Uterus (tissue), 3 donors: ENCODE measurements at regions not wholly inside any gene's neighbourhood (a gene's known extent, or its start where the extent isn't known, plus 50 kb on each side); places are given as distances from the start of the nearest gene placed in this dataset.

Source experiments
- DNase-seq, 2 donors: peaks; one replicate each; pipeline ENCODE4 v3.0.0-alpha.2; 2019 to 2020
- H3K27ac ChIP-seq, 2 donors: fragments of 200-600 bp; sonication (generic); 1 replicate in 1 of 2; 2 replicates in 1 of 2; pipeline ENCODE4 v1.5.1; 2016 to 2018
- H3K27me3 ChIP-seq, 2 donors: fragments of 200-600 bp; sonication (generic); one replicate each; pipeline ENCODE4 v1.5.1; 2018 to 2019; ENCODE audit warnings: control low read depth in 1 of 2
- H3K36me3 ChIP-seq, 2 donors: fragments of 200-600 bp; sonication (generic); one replicate each; pipeline ENCODE4 v1.5.1; 2019; ENCODE audit warnings: control low read depth in 1 of 2
- H3K4me1 ChIP-seq, 2 donors: fragments of 200-600 bp; sonication (generic); one replicate each; pipeline ENCODE4 v1.5.1; 2018 to 2019; ENCODE audit warnings: control low read depth in 1 of 2
- H3K4me3 ChIP-seq, 2 donors: fragments of 200-600 bp; sonication (generic); 1 replicate in 1 of 2; 2 replicates in 1 of 2; pipeline ENCODE4 v1.5.1; 2018 to 2019; ENCODE audit warnings: mild to moderate bottlenecking in 1 of 2
- H3K9me3 ChIP-seq, 2 donors: fragments of 200-600 bp; sonication (generic); one replicate each; pipeline ENCODE4 v1.5.1; 2019; ENCODE audit warnings: control low read depth in 1 of 2
- POLR2A ChIP-seq, 2 donors: fragments of 450-650 bp; IDR thresholded peaks; one replicate each; pipeline ENCODE4 v1.6.1; 2016; ENCODE audit warnings: antibody characterized with exemption in 2 of 2, mild to moderate bottlenecking in 1 of 2, moderate library complexity in 1 of 2
- intact Hi-C: fragments of 100-400 bp; cut with DNase I; formaldehyde crosslinking; loops from one replicate; pipeline ENCODE4 v1.15.1; 2023; ENCODE audit warnings: low total_unique reads
- TF ChIP-seq, protein P1 (sequence below), 4 experiments: fragments of 200-600 bp in 2 of 4; fragments of 450-650 bp in 2 of 4; sonication (generic) in 2 of 4; IDR thresholded peaks; one replicate each; pipeline ENCODE4 v1.5.1; 2016 to 2019; ENCODE audit warnings: antibody characterized with exemption in 4 of 4, mild to moderate bottlenecking in 2 of 4, moderate library complexity in 1 of 4
- donor health status: DM: yes; HTN: yes; CAD: no.

DNA sequence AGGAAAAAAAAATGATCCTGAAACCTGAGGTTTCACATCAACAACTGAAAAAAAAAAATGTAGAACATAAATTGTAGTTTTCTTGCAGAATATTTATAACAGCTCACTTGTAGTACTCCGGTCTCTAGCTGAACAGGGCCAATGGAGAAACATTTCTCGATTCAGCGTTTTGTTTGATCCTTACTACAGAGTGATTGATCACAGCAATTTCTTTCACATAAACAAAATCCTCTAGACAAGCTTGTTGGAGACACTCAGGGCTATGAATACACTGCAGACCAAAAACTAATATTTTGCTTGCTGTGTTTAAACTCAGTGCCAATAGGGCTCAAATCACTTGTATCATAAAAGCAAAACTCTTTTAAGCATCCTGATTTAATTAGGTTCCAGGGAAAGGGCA, 127.0 kb upstream of the CNTN6 start:
- no peak overlapping the region for H3K4me3 ChIP-seq
- H3K4me1 ChIP-seq = no peaks in the 10 kb centered on the region
- H3K36me3 ChIP-seq = no peaks in the 10 kb centered on the region
- no peak for DNase-seq
- intact Hi-C loops = no loop called here
- no peaks in the 10 kb centered on the region for H3K27me3 ChIP-seq
- no peaks in the 10 kb centered on the region for H3K9me3 ChIP-seq
- TF ChIP-seq POLR2A (IDR thresholded peaks at IDR 0.05) = no peak
- TF ChIP-seq, protein P1, sequence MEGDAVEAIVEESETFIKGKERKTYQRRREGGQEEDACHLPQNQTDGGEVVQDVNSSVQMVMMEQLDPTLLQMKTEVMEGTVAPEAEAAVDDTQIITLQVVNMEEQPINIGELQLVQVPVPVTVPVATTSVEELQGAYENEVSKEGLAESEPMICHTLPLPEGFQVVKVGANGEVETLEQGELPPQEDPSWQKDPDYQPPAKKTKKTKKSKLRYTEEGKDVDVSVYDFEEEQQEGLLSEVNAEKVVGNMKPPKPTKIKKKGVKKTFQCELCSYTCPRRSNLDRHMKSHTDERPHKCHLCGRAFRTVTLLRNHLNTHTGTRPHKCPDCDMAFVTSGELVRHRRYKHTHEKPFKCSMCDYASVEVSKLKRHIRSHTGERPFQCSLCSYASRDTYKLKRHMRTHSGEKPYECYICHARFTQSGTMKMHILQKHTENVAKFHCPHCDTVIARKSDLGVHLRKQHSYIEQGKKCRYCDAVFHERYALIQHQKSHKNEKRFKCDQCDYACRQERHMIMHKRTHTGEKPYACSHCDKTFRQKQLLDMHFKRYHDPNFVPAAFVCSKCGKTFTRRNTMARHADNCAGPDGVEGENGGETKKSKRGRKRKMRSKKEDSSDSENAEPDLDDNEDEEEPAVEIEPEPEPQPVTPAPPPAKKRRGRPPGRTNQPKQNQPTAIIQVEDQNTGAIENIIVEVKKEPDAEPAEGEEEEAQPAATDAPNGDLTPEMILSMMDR (IDR thresholded peaks at IDR 0.05) = no peak
- no peak overlapping the region for H3K27ac ChIP-seq

DNA sequence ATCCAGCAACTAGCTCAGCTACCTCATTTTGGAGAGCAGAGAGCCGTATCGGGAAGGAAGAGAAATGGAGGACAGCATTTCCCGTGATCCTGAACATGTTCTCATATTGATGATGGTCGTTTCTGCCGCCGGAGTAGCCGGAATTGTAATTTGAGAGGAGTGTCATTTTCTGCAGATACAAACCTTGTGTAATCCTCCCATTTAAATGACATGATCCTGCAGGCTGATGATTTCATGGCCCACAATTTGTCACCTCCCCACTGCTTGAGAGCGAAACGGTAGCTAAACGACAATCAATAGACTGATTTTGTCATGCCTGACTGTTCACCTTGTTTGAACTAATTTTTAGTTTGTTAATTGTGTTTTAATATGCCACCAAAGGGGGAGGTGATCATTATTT, 126.5 kb upstream of the CNTN6 start:
- Histone ChIP-seq H3K4me1 (no peaks in the 10 kb centered on the region), H3K27ac (no peak overlapping the region), H3K36me3 (no peaks in the 10 kb centered on the region), H3K27me3 (no peaks in the 10 kb centered on the region), H3K9me3 (no peaks in the 10 kb centered on the region), H3K4me3 (no peak overlapping the region)
- DNase-seq = no peak
- TF ChIP-seq, protein P1 (IDR thresholded peaks at IDR 0.05) = no peak
- no peak for TF ChIP-seq POLR2A (IDR thresholded peaks at IDR 0.05)
- intact Hi-C loops = no loop called here

DNA sequence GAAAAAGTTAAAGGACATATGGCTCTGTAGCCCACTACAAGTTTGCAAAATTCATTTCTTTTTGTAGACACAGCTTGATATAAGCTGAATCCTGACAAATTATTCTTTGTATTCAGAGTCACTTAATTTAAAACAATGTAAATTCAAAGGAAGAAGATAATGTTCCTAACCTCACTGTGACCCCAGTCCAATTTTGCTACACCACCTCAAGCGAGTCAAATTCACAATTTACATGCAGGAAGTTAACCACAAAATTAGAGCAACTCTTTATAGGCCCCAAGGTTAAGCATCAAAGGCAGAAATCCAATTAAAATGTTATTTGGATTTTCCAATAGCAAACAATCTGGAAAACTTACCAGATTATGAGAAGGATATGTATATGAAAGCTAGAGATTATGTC, 119.5 kb upstream of the CNTN6 start:
- H3K27me3 ChIP-seq = no peaks in the 10 kb centered on the region
- DNase-seq = no peak
- no peaks in the 10 kb centered on the region for H3K4me1 ChIP-seq
- no peak overlapping the region for H3K4me3 ChIP-seq
- no peaks in the 10 kb centered on the region for H3K9me3 ChIP-seq
- TF ChIP-seq, protein P1 (IDR thresholded peaks at IDR 0.05) = no peak
- no peak for TF ChIP-seq POLR2A (IDR thresholded peaks at IDR 0.05)
- no peaks in the 10 kb centered on the region for H3K36me3 ChIP-seq
- no peak overlapping the region for H3K27ac ChIP-seq
- intact Hi-C loops = no loop called here

DNA sequence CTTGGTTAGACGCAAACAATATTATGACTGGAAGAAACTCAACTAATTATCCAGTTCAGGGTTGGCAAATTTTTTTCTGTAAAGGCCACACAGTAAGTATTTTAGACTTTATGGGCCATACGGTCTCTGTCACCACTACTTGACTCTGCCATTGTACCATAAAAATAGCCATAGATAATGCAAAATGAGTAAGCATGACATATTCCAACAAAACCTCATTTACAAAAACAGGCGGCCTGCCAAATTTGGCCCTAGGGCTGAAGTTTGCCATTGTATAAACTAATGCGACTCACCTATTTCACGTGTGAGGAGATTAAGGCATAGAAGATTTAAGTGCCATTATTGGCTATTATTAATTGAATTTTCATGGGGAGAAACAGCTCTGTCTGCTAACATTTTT, 116.8 kb upstream of the CNTN6 start:
- TF ChIP-seq, protein P1 (IDR thresholded peaks at IDR 0.05) = no peak
- no peak for TF ChIP-seq POLR2A (IDR thresholded peaks at IDR 0.05)
- no peak overlapping the region for H3K4me3 ChIP-seq
- DNase-seq = no peak
- H3K27ac ChIP-seq = no peak overlapping the region
- no peaks in the 10 kb centered on the region for H3K9me3 ChIP-seq
- intact Hi-C loops = no loop called here
- H3K27me3 ChIP-seq = no peaks in the 10 kb centered on the region
- H3K4me1 ChIP-seq = no peaks in the 10 kb centered on the region
- no peaks in the 10 kb centered on the region for H3K36me3 ChIP-seq

DNA sequence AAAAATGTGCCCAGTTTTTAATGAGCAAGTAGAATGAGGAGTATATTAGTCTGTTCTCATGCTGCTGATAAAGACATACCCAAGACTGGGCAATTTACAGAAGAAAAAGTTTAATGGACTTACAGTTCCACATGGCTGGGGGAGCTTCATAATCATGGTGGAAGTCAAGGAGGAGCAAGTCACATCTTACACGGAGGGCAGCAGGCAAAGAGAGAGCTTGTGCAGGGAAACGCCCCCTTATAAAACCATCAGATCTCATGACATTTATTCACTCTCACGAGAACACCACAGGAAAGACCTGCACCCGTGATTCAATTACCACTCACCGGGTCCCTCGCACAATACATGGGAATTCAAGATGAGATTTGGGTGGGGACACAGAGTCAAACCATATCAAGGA, 111.7 kb upstream of the CNTN6 start:
- no peak overlapping the region for H3K27ac ChIP-seq
- intact Hi-C loops = no loop called here
- H3K4me1 ChIP-seq = no peaks in the 10 kb centered on the region
- H3K36me3 ChIP-seq = no peaks in the 10 kb centered on the region
- H3K27me3 ChIP-seq = no peaks in the 10 kb centered on the region
- H3K9me3 ChIP-seq = no peaks in the 10 kb centered on the region
- H3K4me3 ChIP-seq = no peak overlapping the region
- DNase-seq = no peak
- TF ChIP-seq, protein P1 (IDR thresholded peaks at IDR 0.05) = no peak
- TF ChIP-seq POLR2A (IDR thresholded peaks at IDR 0.05) = no peak
